Neural cell (in vitro differentiated cells): ENCODE measurements at regions not wholly inside any gene's neighbourhood (a gene's known extent, or its start where the extent isn't known, plus 50 kb on each side); places are given as distances from the start of the nearest gene placed in this dataset.

Source experiments
- H2AFZ ChIP-seq: fragments of 200-600, 300-800 bp; sonication (generic), shearing (Covaris generic); 2 replicates; pipeline ENCODE4 v1.6.0; 2014; ENCODE audit warnings: low read depth, mild to moderate bottlenecking, antibody characterized with exemption, low read length, moderate library complexity
- H3F3A ChIP-seq: fragments of 200-600 bp; shearing (Covaris generic); 2 replicates; pipeline ENCODE4 v1.6.1; 2016; ENCODE audit warnings: mild to moderate bottlenecking, moderate library complexity, mixed read lengths, antibody characterized with exemption, low read length; ENCODE audit not compliant: insufficient read depth, poor library complexity, severe bottlenecking
- H3K27ac ChIP-seq: fragments of 200-600, 300-800 bp; sonication (generic), shearing (Covaris generic); 2 replicates; pipeline ENCODE4 v1.5.1; 2014; ENCODE audit warnings: mild to moderate bottlenecking, low read length, moderate library complexity
- H3K27me3 ChIP-seq: fragments of 300-800, 200-600 bp; sonication (generic), shearing (Covaris generic); 2 replicates; pipeline ENCODE4 v1.6.0; 2014; ENCODE audit warnings: mild to moderate bottlenecking, low read depth, low read length, moderate library complexity; ENCODE audit not compliant: insufficient read depth
- H3K36me3 ChIP-seq: fragments of 300-800, 200-600 bp; sonication (generic), shearing (Covaris generic); 2 replicates; pipeline ENCODE4 v1.5.1; 2014; ENCODE audit warnings: mild to moderate bottlenecking, antibody characterized with exemption, low read length, moderate library complexity; ENCODE audit not compliant: insufficient read depth
- H3K4me2 ChIP-seq: fragments of 300-800, 200-600 bp; sonication (generic), shearing (Covaris generic); 2 replicates; pipeline ENCODE4 v1.6.0; 2014; ENCODE audit warnings: mild to moderate bottlenecking, low read length
- H3K4me3 ChIP-seq: fragments of 300-800, 200-600 bp; sonication (generic), shearing (Covaris generic); 2 replicates; pipeline ENCODE4 v1.5.1; 2014; ENCODE audit warnings: mild to moderate bottlenecking, low read length, moderate library complexity
- H3K79me2 ChIP-seq: fragments of 200-600 bp; shearing (Covaris generic); replicated peaks from 2 replicates; pipeline ENCODE4 v1.6.0; 2014; ENCODE audit warnings: mild to moderate bottlenecking, low read length, moderate library complexity; ENCODE audit not compliant: insufficient read depth
- H3K9ac ChIP-seq: fragments of 300-800, 200-600 bp; sonication (generic), shearing (Covaris generic); 2 replicates; pipeline ENCODE4 v1.6.1; 2016; ENCODE audit warnings: mild to moderate bottlenecking, low read length, mixed read lengths
- H3K9me2 ChIP-seq: fragments of 200-600 bp; shearing (Covaris generic); 2 replicates; pipeline ENCODE4 v1.6.1; 2016; ENCODE audit warnings: mild to moderate bottlenecking, low read length, mixed read lengths; ENCODE audit not compliant: insufficient read depth
- H3K9me3 ChIP-seq: fragments of 200-600, 300-800 bp; sonication (generic), shearing (Covaris generic); 2 replicates; pipeline ENCODE4 v1.6.1; 2016; ENCODE audit warnings: mild to moderate bottlenecking, mixed run types, low read length, moderate library complexity, mixed read lengths
- H4K20me1 ChIP-seq: fragments of 200-600 bp; shearing (Covaris generic); 2 replicates; pipeline ENCODE4 v1.6.1; 2016; ENCODE audit warnings: mild to moderate bottlenecking, mixed run types; ENCODE audit not compliant: insufficient read depth
- CTCF ChIP-seq: fragments of 450-650 bp; IDR thresholded peaks from 2 replicates; pipeline ENCODE4 v1.5.1; 2014; ENCODE audit warnings: antibody characterized with exemption, mild to moderate bottlenecking, moderate library complexity; ENCODE audit not compliant: poor library complexity, severe bottlenecking
- EP300 ChIP-seq: fragments of 450-650 bp; conservative IDR thresholded peaks from 2 replicates; pipeline ENCODE4 v1.6.1; 2014; ENCODE audit warnings: antibody characterized with exemption, mild to moderate bottlenecking, moderate library complexity; ENCODE audit not compliant: poor library complexity, severe bottlenecking
- EZH2 ChIP-seq: fragments of 200-600, 300-800 bp; shearing (Covaris generic), sonication (generic); IDR thresholded peaks from 2 replicates; pipeline ENCODE4 v1.6.1; 2014; ENCODE audit warnings: antibody characterized with exemption, low read length, borderline replicate concordance, mild to moderate bottlenecking; ENCODE audit not compliant: insufficient read depth, poor library complexity, severe bottlenecking
- MXI1 ChIP-seq: fragments of 450-650 bp; conservative IDR thresholded peaks from 2 replicates; pipeline ENCODE4 v1.6.1; 2014; ENCODE audit warnings: antibody characterized with exemption, mild to moderate bottlenecking; ENCODE audit not compliant: poor library complexity, severe bottlenecking
- POLR2AphosphoS5 ChIP-seq: IDR thresholded peaks from 2 replicates; pipeline ENCODE4 v1.6.1; 2012
- RAD21 ChIP-seq: fragments of 450-650 bp; conservative IDR thresholded peaks from 2 replicates; pipeline ENCODE4 v1.6.1; 2014; ENCODE audit warnings: antibody characterized with exemption, mild to moderate bottlenecking, moderate library complexity
- REST ChIP-seq: IDR thresholded peaks from 2 replicates; pipeline ENCODE4 v1.6.1; 2012; ENCODE audit warnings: borderline replicate concordance
- SMC3 ChIP-seq: fragments of 450-650 bp; conservative IDR thresholded peaks from 2 replicates; pipeline ENCODE4 v1.6.1; 2014; ENCODE audit warnings: antibody characterized with exemption, mild to moderate bottlenecking, moderate library complexity; ENCODE audit not compliant: poor library complexity
- TAF1 ChIP-seq: IDR thresholded peaks from 2 replicates; pipeline ENCODE4 v1.6.1; 2012; ENCODE audit warnings: low read depth

- Histone ChIP-seq H3K9me2 (no peaks in the 10 kb centered on the region), H3K79me2 (no peaks in the 10 kb centered on the region), H3K9me3 (no peaks in the 10 kb centered on the region), H3K9ac (no peak overlapping the region), H3K27ac (no peak overlapping the region), H2AFZ (no peak overlapping the region), H3K4me2 (no peak overlapping the region), H3F3A (no peaks in the 10 kb centered on the region), H3K4me3 (no peak overlapping the region), H3K27me3 (no peaks in the 10 kb centered on the region), H4K20me1 (no peaks in the 10 kb centered on the region), H3K36me3 (no peaks in the 10 kb centered on the region)
- no peak for TF ChIP-seq EP300
- TF ChIP-seq MXI1: no peak
- no peak for TF ChIP-seq POLR2AphosphoS5
- no peak for TF ChIP-seq RAD21
- no peak for TF ChIP-seq REST
- TF ChIP-seq TAF1: no peak
These were observed 191.0 kb upstream of the S1PR3 start for GRCh38 chr9:88800329-88800682.

GRCh38 chr9:88801214-88801796 lies 190.0 kb upstream of the S1PR3 start:
- Histone ChIP-seq H3K9me3 (no peaks in the 10 kb centered on the region), H2AFZ (no peak overlapping the region), H3K36me3 (no peaks in the 10 kb centered on the region), H3F3A (no peaks in the 10 kb centered on the region), H3K4me2 (no peak overlapping the region), H3K79me2 (no peaks in the 10 kb centered on the region), H4K20me1 (no peaks in the 10 kb centered on the region), H3K9me2 (no peaks in the 10 kb centered on the region), H3K27ac (no peak overlapping the region), H3K4me3 (no peak overlapping the region), H3K9ac (no peak overlapping the region), H3K27me3 (no peaks in the 10 kb centered on the region)
- TF ChIP-seq TAF1 (no peak), POLR2AphosphoS5 (no peak), CTCF (no peak), SMC3 (no peak), EZH2 (no peak), MXI1 (no peak), REST (no peak), RAD21 (no peak), EP300 (no peak)
